Activated naive CD4-positive, alpha-beta T cell treated with anti-CD3 and anti-CD28 coated beads, Interleukin-2, amount 50 U/mL, for 16 hours (primary cell): ENCODE measurements at regions not wholly inside any gene's neighbourhood (a gene's known extent, or its start where the extent isn't known, plus 50 kb on each side); places are given as distances from the start of the nearest gene placed in this dataset.
"Not testable (repeated sequence)": the region's sequence is repeated elsewhere in the genome, so short reads cannot be mapped to it uniquely, and the experiment has no call there.

ENCODE experiments used
- DNase-seq: peaks from one replicate; pipeline ENCODE4 v3.0.0-alpha.2; 2020

- no peak for DNase-seq
These were observed 125.2 kb downstream of the CETN3 start for GRCh38 chr5:90284375-90284774.

- no peak for DNase-seq
These were observed 130.5 kb downstream of the CETN3 start for GRCh38 chr5:90279091-90279490.

DNA sequence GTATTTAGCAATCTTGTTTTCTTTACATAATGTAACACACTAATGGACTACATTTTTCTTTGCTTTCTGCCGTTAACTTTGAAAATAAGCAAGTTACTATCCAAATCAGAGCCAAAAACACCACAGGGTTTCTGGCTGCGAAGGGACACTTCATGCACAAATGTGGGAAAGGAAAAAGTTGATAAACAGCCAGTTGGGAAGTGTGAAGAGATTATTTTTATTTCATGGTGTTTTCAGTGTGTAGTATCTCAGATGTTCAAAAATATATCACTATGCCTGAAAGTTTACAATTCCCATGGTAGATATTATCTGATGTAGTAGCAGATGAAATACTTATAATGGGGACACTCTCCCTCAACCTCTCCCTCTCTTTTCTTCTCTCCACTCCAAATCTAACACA is 135.3 kb downstream of the CETN3 start:
- no peak for DNase-seq

- no peak for DNase-seq
These were observed 141.9 kb downstream of the CETN3 start for GRCh38 chr5:90267646-90268045.

DNA sequence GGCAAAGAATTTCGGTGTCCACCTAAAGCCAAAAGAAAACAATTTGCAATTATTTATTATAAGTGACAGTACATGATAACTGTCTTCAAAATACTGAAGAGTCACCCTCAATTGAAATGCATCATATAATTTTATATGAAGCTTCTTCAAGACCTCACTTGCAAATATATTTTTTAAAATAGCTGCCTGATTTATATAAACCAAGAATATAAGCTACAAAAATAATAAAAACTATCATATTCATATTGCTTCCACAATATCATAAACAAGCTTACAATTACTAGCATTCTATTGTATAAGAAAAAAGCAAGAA is 144.1 kb downstream of the CETN3 start:
- no peak for DNase-seq

DNA sequence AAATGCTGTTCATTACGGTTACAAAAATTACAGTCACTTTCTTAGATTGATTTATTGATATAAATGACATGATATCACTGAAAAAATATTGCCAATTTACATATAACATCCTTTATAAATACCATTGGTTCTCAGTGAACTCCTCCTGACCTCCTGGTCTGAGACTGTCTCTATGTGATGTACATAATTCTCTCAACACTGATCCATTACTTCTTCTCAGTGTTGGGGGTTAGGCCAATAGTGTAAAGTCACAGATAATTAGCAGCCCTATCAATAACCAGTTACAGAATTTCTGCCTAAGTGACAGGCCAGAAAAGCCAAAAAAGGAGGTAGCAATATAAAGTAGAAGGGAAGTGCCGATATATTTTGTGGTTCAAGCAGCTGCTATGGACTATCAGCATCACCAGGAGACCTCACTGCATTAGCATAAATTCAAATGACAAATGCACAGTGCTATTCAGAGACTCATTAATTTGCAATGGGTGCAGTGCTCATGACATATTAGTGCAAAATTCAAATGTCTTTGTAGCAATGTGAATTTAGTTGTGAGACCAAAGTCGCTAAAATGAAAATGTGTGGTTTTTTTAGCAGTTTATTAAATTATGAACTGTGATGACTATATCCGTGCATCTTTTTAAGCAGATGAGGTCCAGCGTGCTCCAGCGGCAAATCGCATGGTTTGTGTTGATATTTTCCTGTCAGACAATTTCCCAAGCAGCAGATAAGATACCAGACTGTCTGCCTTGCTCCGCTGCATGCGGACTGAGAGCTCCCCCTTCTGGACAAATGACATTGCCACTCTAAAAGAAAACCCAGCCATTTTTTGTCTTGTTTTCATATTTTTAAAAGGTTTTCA is 144.6 kb downstream of the CETN3 start:
- peak; percentile 40 for DNase-seq

DNA sequence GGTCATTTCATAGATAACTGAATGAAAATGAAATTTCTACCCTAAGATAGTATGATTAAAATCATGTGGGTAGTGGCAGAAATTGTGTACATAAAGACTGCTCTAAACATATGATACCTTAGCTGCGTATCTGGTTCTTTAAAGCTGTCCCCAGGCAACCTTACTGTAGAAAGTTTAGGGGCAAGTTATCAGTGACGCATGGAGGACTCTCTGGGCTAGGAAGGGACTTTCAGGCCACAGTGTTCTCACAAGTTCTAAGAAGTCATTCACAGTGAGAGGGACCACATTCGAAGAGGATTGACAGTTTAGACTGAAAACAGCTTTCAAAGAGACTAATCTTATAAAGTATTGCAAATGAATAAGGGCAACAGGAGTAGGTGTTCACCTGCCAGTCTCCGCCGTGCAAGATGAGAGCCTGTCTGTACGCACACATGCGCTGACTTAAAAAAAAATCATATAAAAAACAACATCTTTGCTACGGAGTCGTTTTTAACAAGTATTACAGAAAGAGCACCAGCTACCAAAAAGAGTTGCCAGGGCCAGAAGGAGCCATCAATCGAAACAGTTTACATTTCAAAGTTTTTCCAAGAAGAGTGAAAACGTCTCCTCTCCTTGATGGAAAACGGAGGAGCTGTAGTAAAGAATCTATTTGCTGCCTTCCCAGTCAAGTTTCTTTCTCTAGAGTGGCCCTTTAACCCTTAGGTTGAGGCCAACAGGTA is 146.3 kb downstream of the CETN3 start:
- DNase-seq: no peak

DNA sequence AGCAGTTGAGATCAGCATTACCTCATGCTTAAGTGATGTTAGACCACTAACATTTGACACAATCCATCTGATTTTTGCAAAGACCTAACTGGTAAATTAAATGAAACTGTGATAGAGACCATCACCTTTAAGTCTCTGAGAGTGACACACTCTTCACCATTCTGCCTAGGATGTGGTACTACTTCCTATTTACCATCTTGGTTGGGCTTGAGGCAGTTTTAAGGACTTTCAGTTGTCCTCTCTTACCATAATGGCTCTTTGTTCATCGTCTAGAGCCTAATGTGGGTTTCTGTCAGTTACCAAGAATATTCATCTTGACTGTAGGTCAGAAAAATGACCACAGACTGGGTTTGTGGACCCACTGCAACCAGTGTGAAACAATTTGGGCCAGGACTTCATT is 158.1 kb downstream of the CETN3 start:
- DNase-seq: no peak

GRCh38 chr5:90248640-90249039 is 160.9 kb downstream of the CETN3 start:
- no peak for DNase-seq

- DNase-seq: not testable (repeated sequence)
These were observed 165.7 kb downstream of the CETN3 start for GRCh38 chr5:90243848-90244247.

GRCh38 chr5:90233476-90233875 is 176.1 kb downstream of the CETN3 start:
- DNase-seq: no peak

DNA sequence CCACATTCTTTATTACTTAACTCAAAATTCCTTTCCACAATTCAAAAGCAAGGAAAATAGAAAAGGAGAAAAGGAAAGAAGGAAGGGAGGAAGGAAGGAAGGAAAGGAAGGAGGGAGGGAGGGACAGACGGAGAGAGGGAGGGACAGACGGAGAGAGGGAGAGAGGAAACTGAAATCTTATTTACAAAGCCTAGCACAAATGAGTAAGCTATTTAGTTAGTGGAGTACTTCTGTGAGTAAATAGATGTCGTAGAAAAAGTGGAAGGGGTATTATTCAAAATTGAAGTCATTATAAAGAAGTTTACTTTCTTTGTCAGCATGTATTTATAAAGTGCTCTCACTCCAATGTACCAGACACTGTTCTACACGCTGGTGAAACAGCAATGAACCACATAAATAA is 177.9 kb downstream of the CETN3 start:
- no peak for DNase-seq

DNA sequence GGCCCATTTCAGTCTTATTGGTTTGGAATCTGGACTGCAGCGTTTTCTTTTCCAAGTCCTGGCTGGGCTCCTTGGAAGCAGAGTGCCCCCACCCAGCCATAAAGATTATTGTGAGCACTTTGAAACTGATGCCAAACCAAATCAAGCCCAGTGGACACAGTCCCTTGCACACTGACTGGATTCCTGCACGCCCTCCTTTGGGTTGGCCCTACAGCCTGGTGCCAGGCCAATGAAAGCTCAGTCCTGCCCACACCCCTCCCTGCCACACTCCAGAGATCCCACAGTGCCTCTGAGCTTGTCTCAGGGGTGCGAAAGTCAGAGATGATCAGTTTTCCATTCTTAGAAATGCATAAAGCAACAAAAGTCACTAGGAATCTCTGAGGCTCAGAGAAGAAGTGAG is 181.9 kb downstream of the CETN3 start:
- DNase-seq: no peak

- DNase-seq: no peak
These were observed 183.0 kb downstream of the CETN3 start for GRCh38 chr5:90226433-90227099.

GRCh38 chr5:90224342-90224741 is 185.2 kb downstream of the CETN3 start:
- no peak for DNase-seq

DNA sequence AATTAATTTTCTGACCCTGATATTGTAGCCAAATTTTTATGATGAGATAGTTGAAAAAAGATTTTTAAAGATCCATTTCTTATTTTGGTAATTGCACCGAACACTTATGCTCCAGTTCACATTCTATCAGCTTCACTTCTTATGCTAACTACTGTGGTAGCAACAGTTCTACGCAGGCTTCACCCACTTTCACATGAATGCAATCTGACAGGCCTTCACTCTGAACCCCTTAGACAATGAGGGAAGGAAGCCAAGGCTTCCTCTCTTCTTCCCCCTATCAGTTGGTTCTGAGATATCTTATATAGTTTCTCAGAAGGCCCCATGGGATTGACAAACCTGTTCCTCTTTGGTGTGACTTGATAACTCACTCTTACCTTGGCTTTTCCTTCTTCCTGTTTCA is 185.8 kb downstream of the CETN3 start:
- DNase-seq: no peak

DNA sequence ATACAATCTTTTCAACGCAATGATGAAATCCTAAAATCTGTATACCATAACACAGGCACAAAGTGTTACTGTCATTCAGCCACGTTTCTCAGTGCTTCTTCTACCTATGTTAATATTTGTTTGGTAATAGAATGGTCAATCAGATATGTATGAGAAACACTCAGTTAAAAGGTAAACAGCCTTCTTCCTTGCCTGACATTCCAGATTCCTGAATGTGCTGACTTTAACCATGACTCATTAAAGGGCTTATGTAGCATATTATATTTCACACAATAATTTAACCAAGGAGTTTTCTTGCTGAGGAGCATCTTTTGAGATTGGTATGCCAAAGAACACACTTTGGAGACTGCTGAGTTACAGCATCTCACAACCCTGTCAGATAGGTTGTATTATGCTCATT is 187.6 kb downstream of the CETN3 start:
- DNase-seq: no peak

DNA sequence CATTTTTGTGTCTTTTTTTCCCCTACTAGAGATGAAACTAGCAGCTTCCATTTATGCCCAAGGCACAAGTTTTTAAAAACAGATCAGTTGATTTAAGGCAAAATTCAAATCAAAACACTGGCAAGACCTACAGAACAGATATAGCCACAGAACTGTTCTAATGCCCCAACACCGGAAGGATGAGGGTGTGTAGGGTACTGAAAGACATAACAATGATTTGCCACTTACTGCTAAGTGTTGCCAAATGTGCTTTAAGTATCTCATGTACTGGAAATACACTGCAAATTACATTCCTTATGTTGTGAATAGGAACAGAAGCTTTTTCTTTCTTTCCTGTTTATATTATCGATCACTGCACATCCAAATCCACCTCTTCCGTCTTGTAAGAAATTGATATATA is 189.0 kb downstream of the CETN3 start:
- no peak for DNase-seq

DNA sequence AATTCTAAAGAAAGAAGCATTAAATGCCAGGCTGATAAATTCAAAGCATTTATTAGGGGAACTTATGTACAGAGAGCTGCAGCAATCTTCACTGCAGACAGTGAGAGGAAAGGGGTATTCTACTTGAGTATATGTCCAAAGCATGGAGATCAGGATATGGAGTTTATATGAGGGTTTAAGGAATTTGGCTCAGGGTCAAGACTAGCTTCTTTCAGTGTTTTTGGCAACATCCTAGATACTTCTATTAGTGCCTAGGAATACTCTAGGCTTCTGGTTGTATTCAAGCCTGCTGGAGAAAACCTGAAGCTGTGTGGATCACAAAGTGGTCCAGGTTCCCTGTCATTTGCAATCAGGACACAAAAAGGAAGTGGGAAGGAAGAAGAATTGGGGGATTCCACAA is 194.6 kb downstream of the CETN3 start:
- DNase-seq: no peak

DNA sequence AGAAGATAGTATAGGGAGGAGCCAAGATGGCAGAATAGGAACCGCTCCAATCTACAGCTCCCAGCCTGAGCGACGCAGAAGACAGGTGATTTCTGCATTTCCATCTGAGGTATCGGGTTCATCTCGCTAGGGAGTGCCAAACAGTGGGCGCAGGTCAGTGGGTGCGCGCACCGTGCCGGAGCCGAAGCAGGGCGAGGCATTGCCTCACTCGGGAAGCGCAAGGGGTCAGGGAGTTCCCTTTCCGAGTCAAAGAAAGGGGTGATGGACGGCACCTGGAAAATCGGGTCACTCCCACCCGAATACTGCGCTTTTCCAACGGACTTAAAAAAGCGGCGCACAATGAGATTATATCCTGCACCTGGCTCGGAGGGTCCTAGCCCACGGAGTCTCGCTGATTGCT is 201.2 kb downstream of the CETN3 start:
- not testable (repeated sequence) for DNase-seq

DNA sequence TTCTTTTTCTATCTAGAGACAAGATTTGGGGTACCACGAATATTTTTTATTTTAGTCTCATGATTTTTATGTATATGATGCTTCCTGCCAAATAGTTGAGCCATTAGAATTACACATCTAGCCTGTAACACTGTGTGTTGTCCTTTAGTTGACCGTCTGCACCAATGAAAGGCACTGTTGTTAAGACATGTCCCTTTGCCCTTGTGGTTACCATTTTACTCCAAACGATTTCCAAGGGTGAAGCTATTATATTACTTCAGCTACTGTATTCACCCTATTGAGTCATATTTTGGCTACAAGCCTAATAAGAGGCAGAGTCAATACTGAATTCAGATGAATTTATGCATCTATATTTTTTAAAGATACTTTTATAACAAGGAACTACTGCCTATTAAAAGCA is 207.6 kb downstream of the CETN3 start:
- no peak for DNase-seq

- DNase-seq: no peak
These were observed 216.3 kb downstream of the CETN3 start for GRCh38 chr5:90193185-90193822.

GRCh38 chr5:90191352-90192045 is 218.1 kb downstream of the CETN3 start:
- no peak for DNase-seq
